ENCODE measurements at regions not wholly inside any gene's neighbourhood (a gene's known extent, or its start where the extent isn't known, plus 50 kb on each side); places are given as distances from the start of the nearest gene placed in this dataset.

DNA sequence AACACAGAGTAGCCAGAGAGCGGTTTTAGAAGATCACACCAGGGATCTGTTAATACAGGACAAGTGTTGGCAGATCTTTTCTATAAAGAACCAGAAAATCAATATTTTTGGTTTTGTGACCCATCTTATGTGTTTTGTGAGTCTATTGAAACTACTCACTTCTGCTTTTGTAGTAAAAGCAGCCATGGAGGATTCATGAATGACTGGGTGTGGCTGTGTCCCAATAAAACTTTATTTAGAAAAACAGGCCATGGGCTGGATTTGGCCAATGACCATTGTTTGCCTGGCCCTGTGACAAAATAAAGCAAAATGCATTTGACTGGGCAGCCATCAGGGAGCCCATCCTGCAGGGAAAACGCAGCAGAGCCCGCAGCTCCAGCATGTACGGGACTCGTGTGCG is 99.9 kb upstream of the ADRA2C start:
- ATAC-seq (no peak), DNase-seq (no peak)
- Histone ChIP-seq H3K4me3 (no peak overlapping the region), H3K27me3 (peaks cover 7 to 9% (median 7%) of the 10 kb centered on the region in 3 donors), H3K36me3 (no peaks in the 10 kb centered on the region), H3K27ac (no peak overlapping the region), H3K9me3 (no peaks in the 10 kb centered on the region), H3K4me1 (no peaks in the 10 kb centered on the region)
- intact Hi-C loops (cut with DNase I; ENCODE audit: low total_unique reads): no loop called here
- in situ Hi-C loops (cut with MboI; ENCODE audit: low sequenced_read_pairs in 4 of 4): no loop called here
- TF ChIP-seq, protein P1, sequence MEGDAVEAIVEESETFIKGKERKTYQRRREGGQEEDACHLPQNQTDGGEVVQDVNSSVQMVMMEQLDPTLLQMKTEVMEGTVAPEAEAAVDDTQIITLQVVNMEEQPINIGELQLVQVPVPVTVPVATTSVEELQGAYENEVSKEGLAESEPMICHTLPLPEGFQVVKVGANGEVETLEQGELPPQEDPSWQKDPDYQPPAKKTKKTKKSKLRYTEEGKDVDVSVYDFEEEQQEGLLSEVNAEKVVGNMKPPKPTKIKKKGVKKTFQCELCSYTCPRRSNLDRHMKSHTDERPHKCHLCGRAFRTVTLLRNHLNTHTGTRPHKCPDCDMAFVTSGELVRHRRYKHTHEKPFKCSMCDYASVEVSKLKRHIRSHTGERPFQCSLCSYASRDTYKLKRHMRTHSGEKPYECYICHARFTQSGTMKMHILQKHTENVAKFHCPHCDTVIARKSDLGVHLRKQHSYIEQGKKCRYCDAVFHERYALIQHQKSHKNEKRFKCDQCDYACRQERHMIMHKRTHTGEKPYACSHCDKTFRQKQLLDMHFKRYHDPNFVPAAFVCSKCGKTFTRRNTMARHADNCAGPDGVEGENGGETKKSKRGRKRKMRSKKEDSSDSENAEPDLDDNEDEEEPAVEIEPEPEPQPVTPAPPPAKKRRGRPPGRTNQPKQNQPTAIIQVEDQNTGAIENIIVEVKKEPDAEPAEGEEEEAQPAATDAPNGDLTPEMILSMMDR (IDR thresholded peaks at IDR 0.05 in 4 of 5, conservative IDR thresholded peaks at IDR 0.05 in 1 of 5): no peak
- TF ChIP-seq POLR2A (IDR thresholded peaks at IDR 0.05): no peak

DNA sequence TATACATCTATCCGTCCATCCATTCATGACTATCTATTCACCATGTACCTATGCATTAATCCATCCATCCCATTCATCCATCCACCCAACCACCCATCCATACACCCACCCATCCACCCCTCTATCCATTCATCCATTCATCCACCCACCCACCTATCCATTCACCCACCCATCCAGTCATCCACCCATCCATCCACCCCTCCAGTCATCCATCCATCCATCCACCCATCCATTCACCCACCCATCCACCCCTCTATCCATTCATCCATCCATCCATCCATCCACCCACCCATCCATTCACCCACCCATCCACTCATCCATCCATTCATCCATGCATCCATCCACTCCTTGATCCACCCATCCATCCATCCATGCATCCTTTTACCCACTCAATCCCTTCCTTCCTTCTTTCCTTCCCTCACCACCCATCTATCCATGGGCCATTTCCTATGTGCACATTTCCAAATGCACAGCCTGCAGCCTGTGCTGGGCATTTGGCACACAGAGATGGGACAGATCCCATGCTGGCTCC is 100.8 kb upstream of the ADRA2C start:
- no peaks in the 10 kb centered on the region for H3K36me3 ChIP-seq
- no peaks in the 10 kb centered on the region for H3K4me1 ChIP-seq
- H3K27me3 ChIP-seq: peaks cover 7 to 9% (median 8%) of the 10 kb centered on the region in 3 donors
- no peak overlapping the region for H3K4me3 ChIP-seq
- in situ Hi-C loops (cut with MboI; ENCODE audit: low sequenced_read_pairs in 4 of 4) (no loop called here), intact Hi-C loops (cut with DNase I; ENCODE audit: low total_unique reads) (no loop called here)
- H3K27ac ChIP-seq: no peak overlapping the region
- H3K9me3 ChIP-seq: no peaks in the 10 kb centered on the region
- ATAC-seq: no peak
- DNase-seq: no peak
- TF ChIP-seq, protein P1 (IDR thresholded peaks at IDR 0.05 in 4 of 5, conservative IDR thresholded peaks at IDR 0.05 in 1 of 5): no peak
- TF ChIP-seq POLR2A (IDR thresholded peaks at IDR 0.05): no peak

DNA sequence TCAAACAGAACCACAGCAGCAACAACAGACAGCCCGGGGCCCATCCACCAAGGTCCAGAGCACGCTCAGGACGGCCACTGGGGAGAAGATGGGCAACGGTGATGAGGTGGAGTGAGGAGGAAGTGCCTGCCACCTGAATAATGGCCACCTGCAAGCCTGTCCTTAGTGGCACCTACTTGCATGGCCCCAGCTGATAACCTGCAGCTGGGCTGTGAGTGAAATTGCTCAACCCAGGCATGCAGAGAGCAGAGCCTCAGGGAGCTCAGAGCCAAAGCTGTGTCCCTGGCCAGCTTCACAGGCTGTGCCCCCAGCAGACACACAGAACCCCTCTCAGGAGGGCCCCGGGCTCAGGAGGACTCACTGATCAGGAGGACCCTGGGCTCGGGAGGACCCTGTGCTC is 102.4 kb upstream of the ADRA2C start:
- intact Hi-C loops (cut with DNase I; ENCODE audit: low total_unique reads): no loop called here
- ATAC-seq (no peak), DNase-seq (no peak)
- no peaks in the 10 kb centered on the region for H3K36me3 ChIP-seq
- H3K9me3 ChIP-seq: no peaks in the 10 kb centered on the region
- peaks cover 18 to 25% (median 21%) of the 10 kb centered on the region in 3 donors for H3K27me3 ChIP-seq
- H3K4me1 ChIP-seq: no peaks in the 10 kb centered on the region
- TF ChIP-seq, protein P1 (IDR thresholded peaks at IDR 0.05 in 4 of 5, conservative IDR thresholded peaks at IDR 0.05 in 1 of 5): no peak
- TF ChIP-seq POLR2A (IDR thresholded peaks at IDR 0.05): no peak
- no peak overlapping the region for H3K27ac ChIP-seq
- no peak overlapping the region for H3K4me3 ChIP-seq
- in situ Hi-C loops (cut with MboI; ENCODE audit: low sequenced_read_pairs in 4 of 4): no loop called here

DNA sequence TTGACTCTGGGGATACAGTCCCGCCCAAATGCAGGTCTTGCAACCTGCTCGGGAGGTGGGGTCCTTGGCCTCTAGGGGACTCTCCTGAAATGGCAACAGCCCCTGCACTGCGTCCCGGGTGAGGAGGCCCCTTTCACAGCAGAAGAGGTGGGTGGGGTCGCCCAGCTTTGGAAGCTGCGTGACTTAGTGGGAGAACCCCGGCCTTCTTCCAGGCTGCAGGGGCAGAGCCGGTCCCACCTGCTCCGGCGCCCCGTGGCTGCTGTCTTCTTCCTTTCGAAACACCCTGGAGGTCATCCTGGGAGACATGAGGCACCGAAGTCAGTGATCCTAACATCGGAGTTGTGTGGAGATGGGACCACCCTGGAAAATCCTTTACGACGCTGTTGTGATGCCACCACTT is 103.7 kb upstream of the ADRA2C start:
- Histone ChIP-seq H3K27me3 (peaks cover 25 to 36% (median 30%) of the 10 kb centered on the region in 3 donors), H3K9me3 (no peaks in the 10 kb centered on the region), H3K36me3 (no peaks in the 10 kb centered on the region), H3K4me1 (no peaks in the 10 kb centered on the region), H3K4me3 (no peak overlapping the region), H3K27ac (no peak overlapping the region)
- in situ Hi-C loops (cut with MboI; ENCODE audit: low sequenced_read_pairs in 4 of 4) (no loop called here), intact Hi-C loops (cut with DNase I; ENCODE audit: low total_unique reads) (no loop called here)
- ATAC-seq (no peak), DNase-seq (no peak)
- TF ChIP-seq, protein P1 (IDR thresholded peaks at IDR 0.05 in 4 of 5, conservative IDR thresholded peaks at IDR 0.05 in 1 of 5): no peak
- no peak for TF ChIP-seq POLR2A (IDR thresholded peaks at IDR 0.05)

DNA sequence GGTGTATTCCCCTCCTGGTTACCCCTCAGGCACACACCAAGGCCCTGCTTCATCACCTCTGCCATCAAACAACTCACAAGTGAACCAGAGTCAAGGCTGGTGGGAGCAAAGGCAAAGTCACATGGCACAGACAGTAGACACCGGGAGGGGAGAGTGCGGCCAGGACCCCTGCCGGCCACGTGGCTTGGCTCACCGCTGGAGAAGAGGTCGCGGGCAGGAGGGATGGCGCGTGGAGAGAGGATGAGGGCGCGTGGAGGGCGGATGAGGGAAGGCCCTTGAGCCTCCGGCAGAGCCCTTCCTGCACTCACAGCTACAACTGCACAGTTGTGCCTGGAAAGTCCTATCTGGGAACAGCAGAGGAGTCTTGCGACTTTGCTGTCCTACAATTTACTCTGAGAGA is 104.2 kb upstream of the ADRA2C start:
- in situ Hi-C loops (cut with MboI; ENCODE audit: low sequenced_read_pairs in 4 of 4): no loop called here

More for the DNA sequence above, 104.2 kb upstream of the ADRA2C start:
- H3K4me3 ChIP-seq: no peak overlapping the region
- intact Hi-C loops (cut with DNase I; ENCODE audit: low total_unique reads): no loop called here
- no peak overlapping the region for H3K27ac ChIP-seq
- H3K4me1 ChIP-seq: no peaks in the 10 kb centered on the region
- H3K36me3 ChIP-seq: no peaks in the 10 kb centered on the region
- H3K27me3 ChIP-seq: peaks cover 25 to 41% (median 35%) of the 10 kb centered on the region in 3 donors
- DNase-seq (no peak), ATAC-seq (no peak)
- H3K9me3 ChIP-seq: no peaks in the 10 kb centered on the region
- TF ChIP-seq, protein P1 (IDR thresholded peaks at IDR 0.05 in 4 of 5, conservative IDR thresholded peaks at IDR 0.05 in 1 of 5): no peak
- no peak for TF ChIP-seq POLR2A (IDR thresholded peaks at IDR 0.05)

All from gastrocnemius medialis (tissue), 4 donors.